SHP77 treated with DMSO at 0.1 percent for 48 hours (cell line): ENCODE measurements at regions not wholly inside any gene's neighbourhood (a gene's known extent, or its start where the extent isn't known, plus 50 kb on each side); places are given as distances from the start of the nearest gene placed in this dataset.

Experiments used
- DNase-seq: peaks from one replicate; lab custom pipeline; 2025; lab: John Stamatoyannopoulos, UW

DNA sequence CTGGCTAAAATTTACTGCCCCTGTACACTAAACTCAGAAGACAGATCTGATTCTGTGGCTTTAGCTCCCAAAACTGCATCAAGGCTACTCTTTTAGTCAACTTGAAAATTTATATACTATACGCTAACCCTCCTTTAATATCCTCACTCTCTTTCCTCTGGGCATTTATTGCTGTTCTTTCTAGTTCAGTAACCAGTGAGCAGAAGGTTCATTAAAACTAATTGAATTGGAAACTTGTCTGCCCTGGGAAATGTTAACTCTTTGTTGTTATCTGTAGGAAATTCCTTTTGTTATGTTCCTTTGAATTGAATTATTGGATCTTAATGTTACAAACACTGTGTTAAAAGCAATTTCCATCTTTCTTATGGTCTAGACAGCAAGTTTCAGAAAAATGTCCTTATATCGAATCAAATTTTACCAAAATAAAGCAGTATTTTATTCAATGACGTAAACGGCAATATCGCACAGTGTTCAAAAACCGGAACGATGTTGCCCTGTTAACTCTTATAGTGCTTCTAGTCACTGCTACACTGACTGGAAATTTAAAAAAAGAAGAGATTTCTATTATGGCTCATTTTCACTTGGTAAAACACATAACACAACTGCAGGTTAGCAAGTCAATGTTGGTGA, 168.3 kb downstream of the NR4A2 start:
- DNase-seq = no peak

DNA sequence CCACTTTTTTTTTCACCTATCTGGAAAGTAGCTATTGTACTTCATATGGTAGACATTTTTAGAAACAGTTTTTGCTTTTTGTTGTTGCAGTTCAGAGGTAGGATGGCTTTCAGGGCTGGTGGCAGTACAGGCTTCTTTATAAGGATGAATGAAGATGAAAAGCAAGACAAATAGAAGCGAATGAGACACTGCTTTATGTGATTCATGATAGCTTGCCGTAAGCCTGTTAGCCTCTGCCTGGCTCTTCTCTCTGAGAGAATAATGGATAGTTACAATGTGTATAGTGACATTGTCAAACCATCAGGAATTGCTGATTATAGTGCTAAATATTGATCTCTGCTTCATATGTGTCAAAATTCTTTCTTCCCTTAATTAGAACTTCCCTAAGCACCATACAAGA, 173.7 kb downstream of the NR4A2 start:
- no peak for DNase-seq

DNA sequence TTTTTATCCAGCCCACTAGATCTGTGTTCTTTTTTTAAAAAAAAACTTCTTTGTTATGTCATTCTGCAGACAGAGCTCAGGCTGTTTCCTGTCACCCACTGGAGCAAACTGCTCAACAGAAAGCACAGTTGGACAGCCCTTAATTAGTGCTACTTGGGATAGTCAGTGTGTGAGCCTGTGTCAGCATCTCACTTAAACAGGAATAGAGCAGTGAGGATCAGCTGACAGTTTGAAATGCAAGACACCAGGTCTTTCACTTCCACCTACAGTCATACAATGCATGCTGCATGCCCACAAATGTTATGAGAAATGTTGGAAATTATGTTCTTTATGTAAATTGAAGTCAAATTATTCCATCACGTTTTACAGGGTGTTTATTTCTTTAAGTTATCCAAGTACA, 174.9 kb downstream of the NR4A2 start:
- no peak for DNase-seq

DNA sequence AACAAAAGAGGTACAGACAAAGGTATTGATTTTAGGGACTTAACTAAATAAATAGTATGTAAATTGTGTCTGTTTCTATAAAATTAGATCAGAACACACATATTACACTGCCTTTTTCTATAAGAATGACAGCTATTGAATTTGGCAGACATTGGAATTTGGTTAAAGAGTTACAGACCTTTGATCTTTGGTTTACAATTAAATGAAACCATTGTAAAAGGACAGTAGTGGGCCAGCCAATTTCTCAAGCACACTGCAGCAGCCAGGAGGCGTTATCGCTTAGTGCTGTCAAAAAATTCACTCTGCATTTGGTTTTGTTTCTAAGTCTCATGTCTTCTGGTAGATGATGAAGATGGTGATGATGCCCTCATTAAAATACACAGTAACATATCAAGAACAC, 175.9 kb downstream of the NR4A2 start:
- no peak for DNase-seq

DNA sequence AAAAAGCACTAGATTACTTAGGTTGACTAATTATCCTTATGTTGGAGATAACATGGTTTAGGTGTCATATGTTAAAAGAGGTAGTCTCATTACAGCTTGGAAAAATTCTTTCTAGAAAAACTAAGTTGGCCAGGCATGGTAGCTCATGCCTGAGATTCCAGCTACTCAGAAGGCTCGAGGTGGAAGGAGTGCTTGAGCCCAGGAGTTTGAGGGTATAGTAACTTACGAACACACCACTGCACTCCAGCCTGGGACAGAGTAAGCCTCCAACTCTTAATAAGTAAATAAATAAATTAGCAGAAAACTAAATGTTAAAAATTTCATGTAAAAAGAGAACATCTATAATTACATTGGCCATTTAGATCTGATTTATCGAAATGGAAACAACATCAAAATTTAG, 177.2 kb downstream of the NR4A2 start:
- no peak for DNase-seq

DNA sequence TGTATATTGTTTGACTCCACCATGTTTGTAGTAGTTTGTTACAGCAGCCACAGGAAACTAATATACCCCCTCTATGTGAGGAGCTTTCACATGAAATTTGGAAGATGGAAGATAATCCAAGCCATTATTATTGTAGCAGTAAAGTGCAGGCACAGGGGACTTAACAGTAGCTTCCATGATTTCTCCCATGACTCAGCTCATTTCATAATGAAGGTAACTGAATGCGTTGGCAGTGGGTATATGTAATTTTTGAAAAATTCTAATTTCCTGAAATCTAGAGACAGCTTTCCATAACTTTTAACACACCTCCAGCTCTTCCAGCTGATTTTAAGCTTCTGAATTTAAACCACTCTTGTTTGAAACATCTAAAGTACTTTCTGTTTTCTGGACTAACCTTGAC, 181.2 kb downstream of the NR4A2 start:
- DNase-seq = no peak

DNA sequence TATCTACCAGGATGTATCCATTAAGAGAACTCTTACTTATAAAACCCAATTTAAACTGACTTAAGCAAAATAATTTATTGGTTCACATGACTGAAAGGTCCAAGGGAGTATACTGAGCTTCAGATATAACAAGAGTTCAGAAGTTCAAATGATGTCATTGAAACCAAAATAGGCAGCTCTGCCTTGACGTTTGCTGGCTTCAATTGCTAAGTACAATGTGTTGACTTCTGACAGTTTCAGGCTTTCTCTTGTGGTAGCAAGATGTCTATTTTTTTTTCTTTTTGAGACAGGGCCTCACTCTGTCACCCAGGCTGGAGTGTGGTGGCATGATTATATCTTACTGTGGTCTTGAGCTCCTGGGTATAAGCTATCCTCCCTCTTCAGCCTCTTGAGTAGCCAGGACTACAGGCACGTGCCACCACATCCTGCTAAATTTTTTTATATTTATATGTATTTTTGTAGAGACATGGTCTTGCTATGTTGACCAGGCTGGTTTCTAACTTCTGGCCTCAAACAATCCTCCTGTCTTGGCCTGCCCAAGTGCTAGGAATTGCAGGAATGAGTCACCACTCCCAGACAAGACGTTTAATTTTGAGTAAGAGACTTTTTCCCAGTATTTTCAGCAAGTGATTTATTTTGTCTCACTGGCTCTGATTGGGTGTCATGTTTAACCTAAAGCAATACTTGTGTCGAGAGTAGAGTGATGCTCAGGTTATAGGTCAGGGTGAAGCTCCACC, 184.8 kb downstream of the NR4A2 start:
- no peak for DNase-seq

DNA sequence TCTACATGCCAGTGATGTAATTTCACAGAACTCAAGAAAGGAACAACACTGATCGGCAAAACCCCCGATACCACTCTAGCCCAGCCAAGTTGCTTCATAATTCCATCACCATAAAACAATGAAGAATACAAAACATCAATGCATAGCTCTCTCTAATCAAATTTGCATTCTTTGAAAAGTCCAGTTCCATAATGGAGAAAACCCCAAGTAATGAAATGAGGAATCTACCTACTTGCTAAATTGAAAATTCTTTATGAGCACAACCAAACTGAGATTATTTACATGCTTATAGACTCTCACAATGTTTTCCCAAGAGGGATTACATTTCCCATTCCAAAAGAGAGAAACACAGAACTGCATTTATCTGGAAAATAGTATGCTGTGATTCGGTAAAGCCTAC, 186.5 kb downstream of the NR4A2 start:
- no peak for DNase-seq

DNA sequence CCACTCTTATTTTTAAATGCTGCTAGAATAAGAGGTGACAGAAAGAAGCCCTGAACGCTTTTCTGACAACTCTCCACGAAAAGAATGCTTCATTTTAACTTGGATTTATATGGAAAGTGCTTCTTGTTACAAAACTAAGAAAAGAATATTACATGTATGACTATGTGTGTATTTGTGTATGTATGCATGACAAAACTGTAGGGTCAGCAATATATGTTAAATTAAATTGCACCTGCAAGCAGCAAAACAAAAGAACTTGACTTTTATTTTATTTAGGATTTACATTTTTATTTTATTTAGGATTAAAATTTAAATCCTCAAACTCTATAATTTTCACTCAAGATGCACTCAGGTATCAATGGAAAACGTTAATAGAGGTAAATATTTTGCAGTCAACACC, 187.1 kb downstream of the NR4A2 start:
- DNase-seq = no peak

DNA sequence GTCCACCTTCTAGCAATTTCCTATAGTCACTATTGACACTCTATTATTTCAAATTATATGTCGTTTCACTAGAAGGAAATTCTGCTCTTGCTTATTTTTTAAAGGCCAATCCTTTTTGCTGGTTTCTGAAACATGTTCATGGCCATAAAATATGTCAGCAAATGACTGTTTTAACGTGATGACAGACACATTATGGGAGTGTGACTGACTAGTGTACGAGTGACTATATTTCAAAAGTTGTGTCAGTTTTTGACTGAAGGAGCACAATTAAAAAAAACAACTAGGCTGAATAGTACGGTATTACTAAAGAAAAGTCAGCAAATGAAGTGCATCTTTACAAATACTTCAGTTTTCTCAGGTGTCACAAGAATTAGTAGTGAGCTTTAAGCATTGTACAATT, 196.0 kb downstream of the NR4A2 start:
- no peak for DNase-seq

DNA sequence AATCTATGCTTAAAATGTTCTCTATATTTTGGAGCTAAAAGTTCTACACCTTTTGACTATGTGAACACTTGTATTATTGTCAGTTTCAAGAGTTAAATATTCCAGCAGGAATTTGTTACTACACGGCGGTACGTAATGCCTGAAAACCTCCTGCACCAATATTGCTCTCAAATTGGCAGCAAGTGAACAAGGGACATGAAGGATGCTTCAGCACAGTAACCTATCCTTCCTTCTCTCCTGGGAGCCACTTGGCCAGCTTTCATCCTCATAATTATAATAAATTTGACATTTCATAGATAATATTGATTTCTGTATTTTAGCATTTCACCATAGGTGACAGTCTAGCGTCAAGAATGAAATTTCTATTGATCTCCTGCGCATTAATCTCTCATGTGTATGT, 197.6 kb downstream of the NR4A2 start:
- DNase-seq = no peak

DNA sequence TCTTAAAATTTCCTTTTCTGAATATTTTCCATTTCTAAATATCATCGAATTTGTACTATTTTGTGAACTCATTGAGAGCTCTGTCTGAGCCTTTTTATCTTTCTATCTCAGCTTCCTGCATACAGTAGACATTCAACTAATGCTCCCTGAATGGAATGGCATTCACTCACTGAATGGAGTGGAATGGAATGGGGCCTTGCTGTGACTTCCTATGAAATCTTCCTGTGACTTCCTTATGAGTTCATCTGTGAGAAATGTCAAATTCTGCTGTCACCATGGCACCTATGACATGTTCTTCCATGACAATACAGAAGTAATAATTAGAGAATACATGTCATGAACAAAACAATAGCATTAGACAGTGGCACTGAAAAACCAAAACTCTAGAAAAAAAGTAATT, 199.6 kb downstream of the NR4A2 start:
- DNase-seq = no peak

DNA sequence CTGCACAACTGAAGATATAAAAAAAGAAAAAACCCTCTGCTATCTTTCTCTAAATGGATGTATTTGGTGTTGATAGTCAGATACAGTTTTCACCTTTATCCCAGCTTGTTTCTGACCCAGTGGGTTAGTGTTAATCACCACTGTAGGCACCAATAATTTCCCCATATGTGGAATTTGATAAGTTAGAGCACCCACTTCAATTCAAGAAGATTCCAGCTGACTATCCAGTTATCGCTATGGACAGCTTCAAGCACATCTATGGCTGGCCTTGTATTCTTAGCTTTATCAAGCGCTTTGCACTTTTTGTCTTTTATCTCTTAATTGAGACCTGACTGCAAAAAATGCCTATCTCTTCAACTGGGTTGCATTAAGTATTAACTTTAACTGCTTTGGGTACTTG, 200.4 kb downstream of the NR4A2 start:
- no peak for DNase-seq

DNA sequence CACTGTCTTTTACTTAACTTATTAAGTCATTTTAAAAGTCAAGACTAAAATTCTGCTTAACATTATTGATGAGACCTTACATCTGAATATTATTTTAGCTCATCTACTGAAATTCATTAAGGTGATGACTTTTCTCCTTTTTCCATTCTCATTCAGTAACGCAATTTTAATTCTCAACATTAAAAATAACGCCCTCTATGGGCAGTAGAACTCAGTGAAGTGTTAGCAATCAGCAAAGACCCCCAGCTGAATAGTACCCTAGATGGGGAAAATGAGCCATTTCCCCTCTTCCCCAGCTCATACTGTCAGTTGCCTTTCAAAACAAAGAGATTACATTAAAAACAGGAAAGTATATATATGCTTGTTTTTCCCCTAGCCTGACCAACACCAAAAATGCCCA, 203.3 kb downstream of the NR4A2 start:
- no peak for DNase-seq

DNA sequence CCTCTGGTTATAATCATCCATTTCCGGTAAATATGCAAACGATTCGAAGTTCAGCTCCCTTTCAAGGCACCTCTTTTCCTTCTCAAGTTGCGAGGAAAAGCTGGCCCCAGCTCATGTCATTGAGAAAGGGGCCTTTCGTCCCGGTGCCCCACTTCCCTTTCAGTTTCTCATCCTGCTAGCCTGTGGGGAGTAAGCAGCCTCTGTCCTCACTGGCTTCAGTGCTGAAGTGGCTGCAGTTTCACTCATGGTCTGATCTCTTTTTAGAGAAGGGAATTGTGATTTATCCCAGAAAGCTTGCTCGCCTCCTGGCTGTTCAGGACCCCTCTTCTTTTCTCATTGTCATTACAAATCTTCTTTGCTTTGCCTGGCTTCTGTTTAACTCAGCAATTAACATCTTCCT, 207.5 kb downstream of the NR4A2 start:
- DNase-seq = no peak

DNA sequence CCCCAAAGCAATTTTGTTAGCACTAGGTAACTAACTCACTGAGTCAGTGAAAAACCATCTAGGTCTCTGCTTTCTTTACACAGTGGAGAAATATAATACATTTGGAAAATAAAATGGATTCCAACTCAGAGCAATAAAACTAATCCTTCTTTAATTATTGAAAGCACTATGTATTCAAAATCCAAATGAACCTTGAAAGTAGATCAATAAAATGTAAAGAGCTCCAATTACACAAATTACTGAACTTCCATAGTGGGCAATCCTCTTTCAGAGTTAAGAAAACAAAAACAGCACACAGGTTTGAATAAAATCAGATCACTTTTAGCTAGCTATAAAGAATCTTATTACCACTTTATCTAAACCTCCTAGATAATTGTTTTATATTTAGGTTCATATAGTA, 208.1 kb downstream of the NR4A2 start:
- DNase-seq = no peak

DNA sequence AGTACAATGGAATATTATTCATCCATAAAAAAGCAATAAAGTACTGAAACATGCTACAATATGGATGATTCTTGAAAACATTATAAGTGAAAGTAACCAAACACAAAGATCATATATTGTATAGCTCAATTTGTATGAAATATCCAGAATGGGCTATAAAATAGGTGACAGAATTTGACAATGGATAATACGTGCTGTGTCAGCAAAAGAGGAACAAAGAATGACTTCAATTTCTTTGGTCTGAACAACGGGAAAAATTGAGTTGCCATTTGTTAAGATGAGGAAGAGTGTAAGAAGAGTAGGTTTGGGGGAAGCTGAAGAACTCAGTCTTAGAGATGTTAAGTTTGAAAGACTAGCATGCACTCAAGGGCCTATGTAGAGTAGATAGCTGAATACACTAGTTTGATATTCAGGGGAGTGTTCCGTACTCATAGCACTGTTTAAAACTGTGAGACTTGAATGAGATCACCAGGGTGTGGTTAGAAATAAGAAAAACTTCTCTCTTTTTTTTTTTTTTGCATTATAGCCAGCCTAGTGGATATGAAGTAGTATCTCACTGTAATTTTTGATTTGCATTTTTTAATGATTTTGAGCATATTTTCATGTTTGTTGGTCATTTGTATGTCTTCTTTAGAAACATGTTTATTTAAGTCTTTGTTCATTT, 213.6 kb downstream of the NR4A2 start:
- DNase-seq = no peak

DNA sequence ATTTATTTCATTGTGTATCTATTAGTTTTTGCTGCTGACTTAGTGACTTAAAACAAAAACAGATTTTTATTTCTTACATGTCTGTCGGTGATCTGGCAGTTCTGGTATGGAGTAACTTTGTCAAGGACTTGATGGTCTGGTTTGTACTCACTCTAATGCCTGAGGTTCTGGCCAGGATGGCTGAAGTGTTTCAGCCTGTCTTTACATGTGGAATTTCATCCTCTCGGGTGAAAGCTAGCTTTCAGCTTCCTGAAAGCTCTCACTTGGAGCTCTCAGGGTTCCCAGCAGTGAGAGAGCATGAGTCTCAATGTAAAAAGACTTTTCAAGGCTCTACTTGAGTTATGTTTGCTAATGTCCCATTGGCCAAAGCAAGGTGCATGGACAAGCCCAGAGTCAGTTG, 216.4 kb downstream of the NR4A2 start:
- DNase-seq = no peak

DNA sequence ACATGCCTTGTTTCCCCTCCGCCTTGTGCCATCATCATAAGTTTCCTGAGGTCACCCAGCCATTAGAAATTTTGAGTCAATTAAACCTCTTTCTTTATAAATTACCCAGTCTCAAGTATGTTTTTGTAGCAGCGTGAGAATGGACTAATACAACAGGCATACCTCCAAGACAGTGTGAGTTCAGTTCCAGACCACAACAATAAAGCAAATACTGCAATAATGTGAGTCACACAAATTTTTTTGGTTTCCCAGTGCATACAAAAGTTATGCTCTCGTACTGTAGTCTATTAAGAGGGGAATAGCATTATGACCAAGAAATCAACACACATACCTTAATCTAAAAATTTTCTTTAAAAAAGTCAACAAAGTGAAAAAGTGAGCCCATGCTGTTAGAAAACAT, 217.2 kb downstream of the NR4A2 start:
- DNase-seq = no peak

DNA sequence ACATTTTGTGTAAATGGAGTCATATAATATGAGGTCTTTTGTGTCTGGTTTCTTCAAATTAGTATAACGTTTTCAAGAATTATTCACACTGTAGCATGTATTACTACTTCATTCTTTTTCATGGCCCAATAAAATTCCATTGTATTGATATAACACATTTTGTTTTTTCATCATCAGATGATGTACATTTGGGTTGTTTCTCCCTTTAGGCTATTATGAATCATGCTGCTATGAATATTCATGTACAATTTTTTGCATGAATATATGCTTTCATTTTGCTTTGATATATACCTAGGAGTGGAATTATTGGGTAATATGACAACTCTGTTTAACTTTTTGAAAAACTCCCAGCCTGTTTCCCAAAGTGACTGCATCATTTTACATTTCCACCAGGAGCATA, 220.2 kb downstream of the NR4A2 start:
- DNase-seq = no peak

DNA sequence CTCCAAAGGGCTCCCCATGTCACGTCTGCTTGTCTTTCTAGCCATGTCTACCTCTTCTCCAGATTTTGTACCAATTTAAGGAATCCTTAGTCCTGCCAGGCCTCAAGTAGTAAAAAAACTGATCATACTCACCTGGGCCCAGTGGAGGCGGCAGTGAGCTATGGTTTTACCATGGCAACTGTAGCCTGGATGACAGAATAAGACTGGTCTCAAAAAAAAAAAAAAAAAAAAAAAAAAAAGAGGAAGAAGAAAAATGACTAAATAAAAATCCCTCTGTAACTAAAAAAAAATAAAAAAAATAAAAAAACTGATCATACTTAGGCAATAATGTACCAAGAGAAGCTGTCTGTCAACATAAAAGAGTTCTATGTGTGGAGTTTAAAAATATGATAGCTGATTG, 221.6 kb downstream of the NR4A2 start:
- no peak for DNase-seq

DNA sequence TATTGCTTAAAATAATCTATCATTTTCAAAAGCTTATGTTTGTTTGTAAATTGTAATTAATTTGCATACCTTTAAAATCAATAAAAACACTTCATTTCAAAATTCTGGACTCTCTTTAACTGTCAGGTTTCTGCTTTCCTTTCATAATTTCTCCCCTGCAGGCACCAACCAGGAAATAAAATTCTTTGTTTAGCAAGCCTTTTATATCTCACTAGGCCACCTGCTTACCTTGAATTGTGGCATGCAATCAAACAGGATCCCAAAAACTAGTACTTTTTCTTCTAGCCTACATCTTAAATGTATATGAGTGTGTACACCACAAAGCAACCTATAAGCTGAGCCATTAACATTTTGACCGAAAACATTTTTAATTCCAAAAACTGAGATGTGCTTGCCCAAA, 233.1 kb downstream of the NR4A2 start:
- no peak for DNase-seq

DNA sequence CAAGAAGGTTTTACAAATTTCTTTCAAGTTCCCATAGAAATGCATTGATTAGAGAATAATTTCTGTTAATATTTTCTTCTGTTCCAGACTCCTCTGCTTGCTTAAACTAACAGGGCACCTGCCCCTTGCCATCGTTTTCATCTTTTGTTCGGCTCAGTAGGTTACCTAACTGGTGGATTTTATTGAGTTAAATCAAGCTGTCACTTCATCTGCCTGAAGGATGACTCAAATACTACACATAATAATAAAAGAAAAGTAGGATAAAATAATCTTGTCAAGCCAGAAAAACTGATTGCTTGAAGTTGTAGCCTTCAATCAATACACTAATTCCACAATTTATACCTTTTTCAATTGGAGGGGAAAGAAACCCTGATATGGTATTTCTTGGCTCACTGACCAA, 234.0 kb downstream of the NR4A2 start:
- DNase-seq = no peak

DNA sequence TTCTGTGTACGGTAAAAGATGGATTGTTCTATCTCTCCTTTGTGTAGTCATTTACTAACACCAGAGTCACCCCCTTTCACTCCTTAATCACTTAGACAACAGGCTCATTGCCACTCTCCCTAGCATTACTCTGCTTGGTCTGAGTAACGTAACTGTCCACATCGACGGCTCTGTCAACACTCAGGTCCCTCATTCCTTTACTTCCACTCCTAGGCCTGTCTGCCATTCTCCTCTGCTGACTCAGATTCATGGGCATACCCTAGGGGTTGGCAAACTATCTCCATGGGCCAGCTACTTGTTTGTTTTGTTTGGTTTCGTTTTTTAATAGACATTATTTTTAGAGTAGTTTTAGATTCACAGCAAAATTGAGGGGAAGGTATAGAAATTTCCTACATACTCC, 243.9 kb downstream of the NR4A2 start:
- no peak for DNase-seq
